Upper lobe of left lung (tissue), 4 donors: ENCODE measurements at regions not wholly inside any gene's neighbourhood (a gene's known extent, or its start where the extent isn't known, plus 50 kb on each side); places are given as distances from the start of the nearest gene placed in this dataset.

Experiments used
- CTCF ChIP-seq, 6 experiments: fragments of 450-650 bp in 4 of 6; fragments of 200-600 bp in 2 of 6; sonication (generic) in 2 of 6; IDR thresholded peaks; one replicate each; pipeline ENCODE4 v1.5.1; 2016 to 2019; ENCODE audit warnings: antibody characterized with exemption in 6 of 6
- EP300 ChIP-seq, 4 donors: sonication (generic); formaldehyde crosslinking; IDR thresholded peaks; one replicate each; pipeline ENCODE4 v1.5.1; 2017; ENCODE audit warnings: antibody characterized with exemption in 4 of 4, control low read depth in 2 of 4
- POLR2A ChIP-seq, 4 donors: fragments of 450-650 bp; IDR thresholded peaks; one replicate each; pipeline ENCODE4 v1.5.1; 2016 to 2017; ENCODE audit warnings: antibody characterized with exemption in 4 of 4, mild to moderate bottlenecking in 2 of 4
- POLR2AphosphoS5 ChIP-seq, 2 donors: sonication (generic); formaldehyde crosslinking; IDR thresholded peaks; one replicate each; pipeline ENCODE4 v1.5.1; 2017; ENCODE audit warnings: antibody characterized with exemption in 2 of 2

GRCh38 chr5:164998142-164998541 is 1492.7 kb downstream of the MAT2B start:
- TF ChIP-seq CTCF (IDR thresholded peaks at IDR 0.05) (no peak), POLR2AphosphoS5 (IDR thresholded peaks at IDR 0.05) (no peak), EP300 (IDR thresholded peaks at IDR 0.05) (no peak), POLR2A (IDR thresholded peaks at IDR 0.05) (no peak)
